ENCODE measurements at regions not wholly inside any gene's neighbourhood (a gene's known extent, or its start where the extent isn't known, plus 50 kb on each side); places are given as distances from the start of the nearest gene placed in this dataset.

GRCh38 chr11:79579063-79579462 is 138.2 kb upstream of the TENM4 start:
- Mint-ChIP-seq H3K4me3 (no peak overlapping the region), H3K9me3 (no peaks in the 10 kb centered on the region), H3K4me1 (no peaks in the 10 kb centered on the region), H3K27me3 (no peaks in the 10 kb centered on the region), H3K27ac (no peak overlapping the region), H3K36me3 (ENCODE audit: low read depth) (no peaks in the 10 kb centered on the region)
- no peak for DNase-seq
- ChIA-PET CTCF (no interaction called here), POLR2A (no interaction called here)

GRCh38 chr11:79578116-79578515 is 137.3 kb upstream of the TENM4 start:
- no peaks in the 10 kb centered on the region for H3K9me3 Mint-ChIP-seq
- no peak for DNase-seq
- ChIA-PET CTCF (no interaction called here), POLR2A (interaction anchor here (0.6 kb wide), 1 partner anchor 39 kb away, joined by 4 read pairs; no protein-coding TSS in a partner anchor)
- no peaks in the 10 kb centered on the region for H3K4me1 Mint-ChIP-seq
- H3K27ac Mint-ChIP-seq, result no peak overlapping the region
- H3K27me3 Mint-ChIP-seq, result no peaks in the 10 kb centered on the region
- no peaks in the 10 kb centered on the region for H3K36me3 Mint-ChIP-seq (ENCODE audit: low read depth)
- no peak overlapping the region for H3K4me3 Mint-ChIP-seq

DNA sequence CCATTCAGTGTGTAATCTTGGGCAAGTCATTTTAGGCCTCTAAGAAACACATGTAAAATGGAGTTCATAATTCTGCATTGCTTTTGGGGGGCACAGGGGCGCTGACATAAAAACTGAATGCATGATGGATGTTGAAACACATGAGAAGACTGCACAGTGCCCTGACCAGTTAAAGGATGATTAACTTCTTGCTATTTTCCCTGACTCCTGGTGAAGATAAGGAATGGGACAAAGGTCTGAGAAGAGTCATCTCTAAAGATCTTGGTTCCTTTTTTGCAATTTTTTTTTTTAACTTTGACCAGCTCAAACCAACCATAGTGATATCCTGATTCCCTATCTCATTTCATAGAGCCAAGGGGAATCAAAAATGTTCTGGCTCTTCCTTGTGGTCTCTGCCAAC is 134.9 kb upstream of the TENM4 start:
- POLR2A ChIA-PET, result no interaction called here
- no peak for DNase-seq
- no peaks in the 10 kb centered on the region for H3K27me3 Mint-ChIP-seq
- no peaks in the 10 kb centered on the region for H3K4me1 Mint-ChIP-seq
- CTCF ChIA-PET, result interaction anchor here (1.5 kb wide), 1 partner anchor 9 kb away, joined by 3 read pairs; no protein-coding TSS in a partner anchor
- no peaks in the 10 kb centered on the region for H3K36me3 Mint-ChIP-seq (ENCODE audit: low read depth)
- H3K4me3 Mint-ChIP-seq, result no peak overlapping the region
- H3K9me3 Mint-ChIP-seq, result no peaks in the 10 kb centered on the region
- H3K27ac Mint-ChIP-seq, result no peak overlapping the region

GRCh38 chr11:79570104-79570503 is 129.3 kb upstream of the TENM4 start:
- Mint-ChIP-seq H3K27me3 (no peaks in the 10 kb centered on the region), H3K9me3 (peaks cover 12% of the 10 kb centered on the region), H3K36me3 (ENCODE audit: low read depth) (no peaks in the 10 kb centered on the region), H3K27ac (no peak overlapping the region), H3K4me3 (no peak overlapping the region), H3K4me1 (peaks cover 13% of the 10 kb centered on the region)
- ChIA-PET CTCF (no interaction called here), POLR2A (no interaction called here)
- no peak for DNase-seq

- Mint-ChIP-seq H3K27ac (no peak overlapping the region), H3K27me3 (no peaks in the 10 kb centered on the region), H3K36me3 (ENCODE audit: low read depth) (no peaks in the 10 kb centered on the region), H3K9me3 (peaks cover 10% of the 10 kb centered on the region), H3K4me1 (peaks cover under 1% of the 10 kb centered on the region), H3K4me3 (no peak overlapping the region)
- CTCF ChIA-PET, result interaction anchor here (1.3 kb wide), 1 partner anchor 15 kb away, joined by 3 read pairs; no protein-coding TSS in a partner anchor
- POLR2A ChIA-PET, result no interaction called here
- DNase-seq, result no peak
Observed at GRCh38 chr11:79564288-79564925, 123.6 kb upstream of the TENM4 start.

- no peak overlapping the region for H3K4me3 Mint-ChIP-seq
Observed at GRCh38 chr11:79561496-79561895, 120.7 kb upstream of the TENM4 start.

GRCh38 chr11:79550809-79551208 is 110.0 kb upstream of the TENM4 start:
- ChIA-PET POLR2A (no interaction called here), CTCF (no interaction called here)
- Mint-ChIP-seq H3K27me3 (no peaks in the 10 kb centered on the region), H3K9me3 (peaks cover 2% of the 10 kb centered on the region), H3K4me1 (no peaks in the 10 kb centered on the region), H3K27ac (no peak overlapping the region), H3K36me3 (ENCODE audit: low read depth) (no peaks in the 10 kb centered on the region), H3K4me3 (no peak overlapping the region)
- no peak for DNase-seq

More at GRCh38 chr11:79561496-79561895, 120.7 kb upstream of the TENM4 start:
- CTCF ChIA-PET, result no interaction called here
- POLR2A ChIA-PET, result no interaction called here
- DNase-seq, result no peak
- peaks cover 8% of the 10 kb centered on the region for H3K9me3 Mint-ChIP-seq
- H3K27me3 Mint-ChIP-seq, result no peaks in the 10 kb centered on the region
- H3K36me3 Mint-ChIP-seq (ENCODE audit: low read depth), result no peaks in the 10 kb centered on the region
- H3K27ac Mint-ChIP-seq, result no peak overlapping the region
- no peaks in the 10 kb centered on the region for H3K4me1 Mint-ChIP-seq

DNA sequence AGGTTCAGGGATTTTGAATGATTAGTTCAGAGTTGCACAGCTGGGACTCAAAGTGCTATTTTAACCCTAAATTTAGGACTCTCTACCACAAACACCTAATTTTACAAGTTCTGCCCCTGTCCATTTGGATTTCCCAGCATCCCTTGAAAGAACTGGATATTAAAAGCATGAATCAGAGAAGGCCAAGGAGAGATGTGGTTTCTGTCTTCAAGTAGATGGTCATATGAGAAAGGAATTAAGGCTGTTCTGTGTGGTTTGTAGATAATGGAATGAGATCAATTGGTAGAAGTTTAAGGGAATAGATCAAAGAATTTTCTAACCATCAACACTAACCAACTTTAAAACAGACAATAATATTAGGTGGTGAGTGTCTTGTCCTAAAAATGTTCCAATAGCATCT is 106.4 kb upstream of the TENM4 start:
- no peak overlapping the region for H3K27ac Mint-ChIP-seq
- H3K27me3 Mint-ChIP-seq, result no peaks in the 10 kb centered on the region
- ChIA-PET CTCF (no interaction called here), POLR2A (no interaction called here)
- no peak overlapping the region for H3K4me3 Mint-ChIP-seq
- H3K4me1 Mint-ChIP-seq, result no peaks in the 10 kb centered on the region
- peaks cover 2% of the 10 kb centered on the region for H3K9me3 Mint-ChIP-seq
- H3K36me3 Mint-ChIP-seq (ENCODE audit: low read depth), result no peaks in the 10 kb centered on the region
- DNase-seq, result no peak

DNA sequence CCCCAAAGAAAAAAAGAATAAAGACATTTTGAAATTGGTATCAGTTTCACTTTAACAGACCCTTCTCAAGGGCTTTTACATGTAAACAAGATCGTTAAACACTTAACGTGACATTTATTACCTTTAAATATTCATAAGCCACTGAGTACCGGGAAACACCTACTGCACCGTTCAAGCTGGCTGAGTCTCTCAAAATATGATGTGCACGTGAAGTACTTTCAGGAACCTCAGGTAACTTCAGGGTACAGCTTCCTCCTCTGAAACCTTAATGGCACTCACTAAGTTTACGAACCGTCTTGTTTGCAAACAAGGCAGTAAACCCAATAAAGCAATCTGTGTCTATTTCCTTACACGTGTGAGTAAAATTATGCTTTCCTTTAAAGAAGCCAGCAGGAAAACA is 105.5 kb upstream of the TENM4 start:
- Mint-ChIP-seq H3K4me1 (no peaks in the 10 kb centered on the region), H3K9me3 (no peaks in the 10 kb centered on the region), H3K36me3 (ENCODE audit: low read depth) (no peaks in the 10 kb centered on the region), H3K4me3 (no peak overlapping the region), H3K27ac (no peak overlapping the region), H3K27me3 (no peaks in the 10 kb centered on the region)
- no peak for DNase-seq
- CTCF ChIA-PET, result no interaction called here
- POLR2A ChIA-PET, result no interaction called here

- POLR2A ChIA-PET, result no interaction called here
Observed at GRCh38 chr11:79544361-79544760, 103.5 kb upstream of the TENM4 start.

GRCh38 chr11:79543101-79543500 is 102.3 kb upstream of the TENM4 start:
- Mint-ChIP-seq H3K27ac (no peak overlapping the region), H3K27me3 (no peaks in the 10 kb centered on the region), H3K9me3 (no peaks in the 10 kb centered on the region), H3K4me1 (no peaks in the 10 kb centered on the region), H3K4me3 (no peak overlapping the region), H3K36me3 (ENCODE audit: low read depth) (no peaks in the 10 kb centered on the region)
- ChIA-PET CTCF (no interaction called here), POLR2A (no interaction called here)
- DNase-seq, result no peak

More at GRCh38 chr11:79544361-79544760, 103.5 kb upstream of the TENM4 start:
- H3K4me3 Mint-ChIP-seq, result no peak overlapping the region
- CTCF ChIA-PET, result no interaction called here
- H3K27me3 Mint-ChIP-seq, result no peaks in the 10 kb centered on the region
- H3K36me3 Mint-ChIP-seq (ENCODE audit: low read depth), result no peaks in the 10 kb centered on the region
- no peaks in the 10 kb centered on the region for H3K9me3 Mint-ChIP-seq
- no peak for DNase-seq
- H3K27ac Mint-ChIP-seq, result no peak overlapping the region
- no peaks in the 10 kb centered on the region for H3K4me1 Mint-ChIP-seq

DNA sequence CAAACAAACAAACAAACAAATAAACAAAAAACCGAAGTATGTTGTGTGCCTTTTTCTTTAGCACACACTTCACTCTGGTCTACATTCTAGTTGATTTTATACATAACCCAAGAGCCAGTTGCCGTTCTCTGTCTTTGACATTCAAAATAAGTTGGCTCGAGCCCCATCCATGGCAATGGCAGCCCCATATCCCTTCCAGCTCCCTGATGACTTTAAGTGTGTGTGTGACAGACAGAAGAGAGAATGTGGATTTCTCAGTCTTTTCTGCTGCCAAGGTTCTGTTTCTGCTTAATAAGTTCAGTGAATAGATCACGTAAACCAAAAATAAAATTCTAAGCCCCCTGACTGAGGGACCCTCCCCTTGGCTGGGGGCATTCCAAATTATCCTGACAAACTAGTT is 100.6 kb upstream of the TENM4 start:
- POLR2A ChIA-PET, result no interaction called here
- Mint-ChIP-seq H3K9me3 (no peaks in the 10 kb centered on the region), H3K4me1 (no peaks in the 10 kb centered on the region), H3K36me3 (ENCODE audit: low read depth) (no peaks in the 10 kb centered on the region), H3K4me3 (no peak overlapping the region), H3K27ac (no peak overlapping the region), H3K27me3 (no peaks in the 10 kb centered on the region)
- DNase-seq, result no peak
- CTCF ChIA-PET, result no interaction called here

DNA sequence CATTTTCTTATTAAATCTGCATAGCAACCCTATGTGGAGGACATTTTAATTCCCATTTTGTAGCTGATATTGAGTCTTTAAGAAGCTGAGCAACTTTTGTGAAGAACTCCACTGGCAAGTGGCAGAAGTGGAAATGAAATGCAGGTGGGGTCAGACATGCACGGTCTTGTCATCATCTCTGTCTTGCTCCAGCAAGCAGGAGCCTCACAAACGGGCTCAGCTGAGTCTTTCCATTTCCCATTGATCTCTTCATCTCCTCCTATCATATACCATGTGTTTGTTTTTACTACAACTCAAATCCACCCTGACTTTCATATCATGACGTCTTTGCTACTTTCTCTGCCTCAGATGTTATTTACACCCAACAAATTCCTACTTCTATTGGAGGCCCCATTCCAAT is 97.9 kb upstream of the TENM4 start:
- Mint-ChIP-seq H3K27ac (no peak overlapping the region), H3K4me3 (no peak overlapping the region), H3K36me3 (ENCODE audit: low read depth) (no peaks in the 10 kb centered on the region), H3K9me3 (no peaks in the 10 kb centered on the region), H3K4me1 (no peaks in the 10 kb centered on the region), H3K27me3 (no peaks in the 10 kb centered on the region)
- POLR2A ChIA-PET, result no interaction called here
- CTCF ChIA-PET, result interaction anchor here (0.6 kb wide), 1 partner anchor 11 kb away, joined by 3 read pairs; no protein-coding TSS in a partner anchor
- no peak for DNase-seq

GRCh38 chr11:79536155-79536917 is 95.5 kb upstream of the TENM4 start:
- DNase-seq, result no peak
- Mint-ChIP-seq H3K9me3 (no peaks in the 10 kb centered on the region), H3K36me3 (ENCODE audit: low read depth) (no peaks in the 10 kb centered on the region), H3K4me3 (no peak overlapping the region), H3K27ac (no peak overlapping the region), H3K4me1 (no peaks in the 10 kb centered on the region), H3K27me3 (no peaks in the 10 kb centered on the region)
- ChIA-PET POLR2A (no interaction called here), CTCF (no interaction called here)

All from activated CD4-positive, alpha-beta T cell treated with anti-CD3 and anti-CD28 coated beads, Interleukin-2, amount 10 ng/mL, durations not matched to agents 7 days and 5 days (primary cell).